ENCODE measurements at regions not wholly inside any gene's neighbourhood (a gene's known extent, or its start where the extent isn't known, plus 50 kb on each side); places are given as distances from the start of the nearest gene placed in this dataset.

DNA sequence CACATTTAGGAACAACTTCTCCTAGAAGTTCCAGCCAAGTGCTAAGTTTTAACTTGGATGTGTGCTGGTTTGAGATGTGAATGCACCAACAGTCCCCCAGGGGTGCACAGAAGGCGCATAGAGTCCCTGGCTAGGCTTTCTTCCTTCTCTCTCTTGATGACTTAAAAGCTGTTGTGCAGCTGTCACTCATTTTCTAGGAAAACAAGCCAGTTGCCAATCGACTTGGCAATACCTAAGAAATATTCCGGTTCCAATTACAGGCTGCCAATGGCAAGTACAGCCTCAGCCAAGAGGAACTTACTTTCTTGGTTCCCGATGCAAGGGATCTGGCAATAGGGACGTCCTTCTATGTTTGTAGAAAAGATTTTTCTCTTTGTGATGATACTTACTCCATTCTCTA, 266.6 kb upstream of the EEF2KMT start:
- TF ChIP-seq, protein P1, sequence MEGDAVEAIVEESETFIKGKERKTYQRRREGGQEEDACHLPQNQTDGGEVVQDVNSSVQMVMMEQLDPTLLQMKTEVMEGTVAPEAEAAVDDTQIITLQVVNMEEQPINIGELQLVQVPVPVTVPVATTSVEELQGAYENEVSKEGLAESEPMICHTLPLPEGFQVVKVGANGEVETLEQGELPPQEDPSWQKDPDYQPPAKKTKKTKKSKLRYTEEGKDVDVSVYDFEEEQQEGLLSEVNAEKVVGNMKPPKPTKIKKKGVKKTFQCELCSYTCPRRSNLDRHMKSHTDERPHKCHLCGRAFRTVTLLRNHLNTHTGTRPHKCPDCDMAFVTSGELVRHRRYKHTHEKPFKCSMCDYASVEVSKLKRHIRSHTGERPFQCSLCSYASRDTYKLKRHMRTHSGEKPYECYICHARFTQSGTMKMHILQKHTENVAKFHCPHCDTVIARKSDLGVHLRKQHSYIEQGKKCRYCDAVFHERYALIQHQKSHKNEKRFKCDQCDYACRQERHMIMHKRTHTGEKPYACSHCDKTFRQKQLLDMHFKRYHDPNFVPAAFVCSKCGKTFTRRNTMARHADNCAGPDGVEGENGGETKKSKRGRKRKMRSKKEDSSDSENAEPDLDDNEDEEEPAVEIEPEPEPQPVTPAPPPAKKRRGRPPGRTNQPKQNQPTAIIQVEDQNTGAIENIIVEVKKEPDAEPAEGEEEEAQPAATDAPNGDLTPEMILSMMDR (conservative IDR thresholded peaks at IDR 0.05; ENCODE audit: low read length), result no peak
- no peak for TF ChIP-seq EZH2phosphoT487 (IDR thresholded peaks at IDR 0.05; ENCODE audit: borderline replicate concordance, low read depth, low read length)
